HG02642 (cell line): ENCODE measurements at regions not wholly inside any gene's neighbourhood (a gene's known extent, or its start where the extent isn't known, plus 50 kb on each side); places are given as distances from the start of the nearest gene placed in this dataset.
"Not testable (repeated sequence)": the region's sequence is repeated elsewhere in the genome, so short reads cannot be mapped to it uniquely, and the experiment has no call there.

Experiments
- ATAC-seq: cut with Tn5 transposase; IDR thresholded peaks from one replicate; pipeline ENCODE4 v1.9.1; 2021; ENCODE audit warnings: mild to moderate bottlenecking; ENCODE audit not compliant: unreplicated experiment, poor library complexity

GRCh38 chr16:29192329-29193247, 207.7 kb downstream of the LAT start:
- no peak for ATAC-seq

GRCh38 chr16:29191636-29192180, 206.9 kb downstream of the LAT start:
- ATAC-seq: not testable (repeated sequence)

GRCh38 chr16:29190553-29191431, 205.9 kb downstream of the LAT start:
- ATAC-seq: not testable (repeated sequence)

GRCh38 chr16:29188806-29189205, 204.0 kb downstream of the LAT start:
- not testable (repeated sequence) for ATAC-seq

GRCh38 chr16:29186306-29187220, 201.7 kb downstream of the LAT start:
- not testable (repeated sequence) for ATAC-seq

GRCh38 chr16:29185872-29186271, 201.0 kb downstream of the LAT start:
- not testable (repeated sequence) for ATAC-seq

- not testable (repeated sequence) for ATAC-seq
Measured at GRCh38 chr16:29184738-29185438, 200.0 kb downstream of the LAT start.

- ATAC-seq: not testable (repeated sequence)
Measured at GRCh38 chr16:29182940-29183868, 198.4 kb downstream of the LAT start.

- ATAC-seq: no peak
Measured at GRCh38 chr16:29182501-29182900, 197.6 kb downstream of the LAT start.

- ATAC-seq: not testable (repeated sequence)
Measured at GRCh38 chr16:29181921-29182411, 197.1 kb downstream of the LAT start.

GRCh38 chr16:29181254-29181780, 196.5 kb downstream of the LAT start:
- ATAC-seq: not testable (repeated sequence)

- not testable (repeated sequence) for ATAC-seq
Measured at GRCh38 chr16:29180206-29180600, 195.4 kb downstream of the LAT start.

GRCh38 chr16:29179401-29180205, 194.8 kb downstream of the LAT start:
- not testable (repeated sequence) for ATAC-seq

- not testable (repeated sequence) for ATAC-seq
Measured at GRCh38 chr16:29177888-29178726, 193.3 kb downstream of the LAT start.

GRCh38 chr16:29177203-29177887, 192.5 kb downstream of the LAT start:
- ATAC-seq: not testable (repeated sequence)
